Lower lobe of right lung (tissue), 2 donors: ENCODE measurements at regions not wholly inside any gene's neighbourhood (a gene's known extent, or its start where the extent isn't known, plus 50 kb on each side); places are given as distances from the start of the nearest gene placed in this dataset.

Source experiments
- ATAC-seq, 2 donors: fragments of 200-7000 bp; cut with Tn5 transposase; one replicate each; pipeline ENCODE4 v1.9.1; 2020 to 2022; ENCODE audit warnings: mild to moderate bottlenecking in 2 of 2, moderate library complexity in 2 of 2
- DNase-seq: peaks from one replicate; pipeline ENCODE4 v3.0.0-alpha.2; 2020
- H3K27ac ChIP-seq: fragments of 200-600 bp; one replicate; pipeline ENCODE4 v1.8.0; 2022
- H3K27me3 ChIP-seq: fragments of 200-600 bp; one replicate; pipeline ENCODE4 v1.8.0; 2022; ENCODE audit warnings: low read depth
- H3K36me3 ChIP-seq: fragments of 200-600 bp; one replicate; pipeline ENCODE4 v1.8.0; 2022; ENCODE audit warnings: mild to moderate bottlenecking
- H3K4me1 ChIP-seq: fragments of 200-600 bp; one replicate; pipeline ENCODE4 v1.8.0; 2022
- H3K4me3 ChIP-seq: fragments of 200-600 bp; one replicate; pipeline ENCODE4 v1.8.0; 2022; ENCODE audit warnings: mild to moderate bottlenecking
- H3K9me3 ChIP-seq: fragments of 200-600 bp; one replicate; pipeline ENCODE4 v1.8.0; 2022
- CTCF ChIP-seq: fragments of 200-600 bp; IDR thresholded peaks from one replicate; pipeline ENCODE4 v1.8.0; 2022; ENCODE audit warnings: antibody characterized with exemption, mild to moderate bottlenecking
- intact Hi-C: fragments of 100-400 bp; cut with DNase I; formaldehyde crosslinking; loops from one replicate; pipeline ENCODE4 v1.11.0; 2022
- donor health status: DM: no; HTN: yes; CAD: no; lungs with severe emphysema.

- intact Hi-C loops: no loop called here
- Histone ChIP-seq H3K9me3 (no peaks in the 10 kb centered on the region), H3K4me3 (no peak overlapping the region), H3K4me1 (peaks cover 7% of the 10 kb centered on the region), H3K27me3 (no peaks in the 10 kb centered on the region), H3K27ac (no peak overlapping the region), H3K36me3 (no peaks in the 10 kb centered on the region)
- ATAC-seq (no peak), DNase-seq (no peak)
- TF ChIP-seq CTCF: no peak
Observed at GRCh38 chr12:93164103-93164880, 213.4 kb upstream of the NUDT4 start.

GRCh38 chr12:93165384-93165932, 212.3 kb upstream of the NUDT4 start:
- H3K9me3 ChIP-seq: no peaks in the 10 kb centered on the region
- peaks cover 7% of the 10 kb centered on the region for H3K4me1 ChIP-seq
- no peaks in the 10 kb centered on the region for H3K36me3 ChIP-seq
- no peak for ATAC-seq
- no peak for TF ChIP-seq CTCF
- no peak overlapping the region for H3K4me3 ChIP-seq
- intact Hi-C loops: no loop called here
- no peak overlapping the region for H3K27ac ChIP-seq
- no peaks in the 10 kb centered on the region for H3K27me3 ChIP-seq
- DNase-seq: no peak

- no peak overlapping the region for H3K27ac ChIP-seq
- ATAC-seq (no peak), DNase-seq (no peak)
- no peaks in the 10 kb centered on the region for H3K36me3 ChIP-seq
- peaks cover 7% of the 10 kb centered on the region for H3K4me1 ChIP-seq
- H3K27me3 ChIP-seq: no peaks in the 10 kb centered on the region
- no peak overlapping the region for H3K4me3 ChIP-seq
- intact Hi-C loops: no loop called here
- no peaks in the 10 kb centered on the region for H3K9me3 ChIP-seq
- no peak for TF ChIP-seq CTCF
Observed at GRCh38 chr12:93166541-93167307, 211.0 kb upstream of the NUDT4 start.

GRCh38 chr12:93167331-93167730, 210.4 kb upstream of the NUDT4 start:
- DNase-seq (no peak), ATAC-seq (no peak)
- Histone ChIP-seq H3K4me1 (peaks cover 7% of the 10 kb centered on the region), H3K27me3 (no peaks in the 10 kb centered on the region), H3K27ac (no peak overlapping the region), H3K36me3 (no peaks in the 10 kb centered on the region), H3K4me3 (no peak overlapping the region), H3K9me3 (no peaks in the 10 kb centered on the region)
- intact Hi-C loops: no loop called here
- no peak for TF ChIP-seq CTCF

- no peak for TF ChIP-seq CTCF
- ATAC-seq (peak; percentile 67 to 77), DNase-seq (no peak)
Observed at GRCh38 chr12:93167841-93168492, 209.8 kb upstream of the NUDT4 start.

More at GRCh38 chr12:93167841-93168492, 209.8 kb upstream of the NUDT4 start:
- intact Hi-C loops: no loop called here
- peak overlapping the region; percentile 52 for H3K4me3 ChIP-seq
- no peak overlapping the region for H3K27ac ChIP-seq
- peaks cover 7% of the 10 kb centered on the region for H3K4me1 ChIP-seq
- H3K9me3 ChIP-seq: no peaks in the 10 kb centered on the region
- H3K27me3 ChIP-seq: no peaks in the 10 kb centered on the region
- H3K36me3 ChIP-seq: no peaks in the 10 kb centered on the region
